Vagina (tissue), 2 donors: ENCODE measurements at regions not wholly inside any gene's neighbourhood (a gene's known extent, or its start where the extent isn't known, plus 50 kb on each side); places are given as distances from the start of the nearest gene placed in this dataset.
"Not testable (repeated sequence)": the region's sequence is repeated elsewhere in the genome, so short reads cannot be mapped to it uniquely, and the experiment has no call there.

Experiments
- DNase-seq, 2 donors: peaks; one replicate each; pipeline ENCODE4 v3.0.0-alpha.2; 2017; ENCODE audit errors: extremely low spot score in 2 of 2
- H3K27ac ChIP-seq: fragments of 200-600 bp; sonication (generic); one replicate; pipeline ENCODE4 v1.5.1; 2019
- H3K27me3 ChIP-seq: fragments of 200-600 bp; sonication (generic); one replicate; pipeline ENCODE4 v1.5.1; 2019
- H3K36me3 ChIP-seq, 2 donors: fragments of 200-600 bp; sonication (generic); one replicate each; pipeline ENCODE4 v1.5.1; 2017 to 2019
- H3K4me1 ChIP-seq: fragments of 200-600 bp; sonication (generic); one replicate; pipeline ENCODE4 v1.5.1; 2019
- H3K4me3 ChIP-seq, 2 donors: fragments of 200-600 bp; sonication (generic); 1 replicate in 1 of 2; 2 replicates in 1 of 2; pipeline ENCODE4 v1.5.1; 2016 to 2019
- H3K9me3 ChIP-seq: fragments of 200-600 bp; sonication (generic); one replicate; pipeline ENCODE4 v1.5.1; 2019
- CTCF ChIP-seq, 3 experiments: fragments of 450-650 bp in 2 of 3; fragments of 200-600 bp in 1 of 3; sonication (generic) in 1 of 3; IDR thresholded peaks; one replicate each; pipeline ENCODE4 v1.5.1; 2017 to 2019; ENCODE audit warnings: antibody characterized with exemption in 3 of 3, mild to moderate bottlenecking in 2 of 3, moderate library complexity in 2 of 3
- POLR2A ChIP-seq, 2 donors: fragments of 450-650 bp; IDR thresholded peaks; one replicate each; pipeline ENCODE4 v1.6.1; 2017; ENCODE audit warnings: antibody characterized with exemption in 2 of 2, mild to moderate bottlenecking in 2 of 2, moderate library complexity in 2 of 2
- POLR2AphosphoS5 ChIP-seq, 2 donors: sonication (generic); formaldehyde crosslinking; IDR thresholded peaks; one replicate each; pipeline ENCODE4 v1.9.0; 2017; ENCODE audit warnings: antibody characterized with exemption in 2 of 2, mild to moderate bottlenecking in 2 of 2, low read depth in 1 of 2; ENCODE audit not compliant: insufficient read depth in 1 of 2
- intact Hi-C: fragments of 100-400 bp; cut with DNase I; formaldehyde crosslinking; loops from one replicate; pipeline ENCODE4 v1.15.1; 2023

DNA sequence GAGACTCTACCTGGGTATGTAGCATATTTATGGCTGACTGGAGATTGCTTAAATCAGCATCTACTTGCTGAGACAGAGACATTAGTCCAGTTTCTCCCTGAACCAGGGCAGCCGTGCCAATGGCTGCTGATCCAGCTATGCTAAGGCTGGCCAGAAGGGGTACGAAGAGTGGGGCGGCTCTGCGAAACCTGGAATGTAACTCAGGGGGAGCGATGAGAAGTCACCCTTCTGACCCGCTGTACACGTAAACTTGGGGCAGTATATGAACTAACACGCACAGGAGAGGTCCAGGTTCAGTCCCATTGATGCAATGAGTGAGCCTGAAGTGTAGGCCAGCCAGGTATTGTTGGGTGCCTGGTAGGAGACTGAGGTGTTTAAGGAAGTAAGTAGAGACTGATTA, 73.7 kb downstream of the PRR15 start:
- TF ChIP-seq CTCF (IDR thresholded peaks at IDR 0.05) (no peak), POLR2A (IDR thresholded peaks at IDR 0.05) (no peak), POLR2AphosphoS5 (IDR thresholded peaks at IDR 0.05; ENCODE audit: insufficient read depth in 1 of 2, low read depth in 1 of 2) (no peak)
- no peaks in the 10 kb centered on the region for H3K9me3 ChIP-seq
- peaks cover 7% of the 10 kb centered on the region for H3K4me1 ChIP-seq
- H3K36me3 ChIP-seq = no peaks in the 10 kb centered on the region
- no peak for DNase-seq
- no peak overlapping the region for H3K27ac ChIP-seq
- H3K27me3 ChIP-seq = no peaks in the 10 kb centered on the region
- no peak overlapping the region for H3K4me3 ChIP-seq
- intact Hi-C loops = no loop called here

DNA sequence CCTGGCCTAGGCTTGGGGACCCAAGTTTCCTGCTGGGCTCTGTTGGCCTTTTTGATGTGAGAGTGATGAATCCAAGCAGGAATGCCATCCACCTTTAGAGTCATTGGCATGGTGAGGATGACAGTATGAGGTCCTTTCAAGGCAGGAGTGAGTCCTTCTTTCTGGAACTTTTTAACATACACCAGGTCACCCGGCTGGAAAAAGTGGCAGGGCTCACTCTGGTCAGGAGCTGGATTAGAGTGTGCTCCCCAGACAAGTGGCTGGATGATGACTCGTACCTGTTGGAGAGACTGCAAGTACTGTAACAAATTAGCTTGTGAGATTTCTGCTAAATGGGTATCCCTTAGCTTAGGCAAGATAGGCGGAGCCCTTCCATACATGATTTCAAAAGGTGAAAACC, 75.2 kb downstream of the PRR15 start:
- H3K4me3 ChIP-seq, intact Hi-C loops, H3K27ac ChIP-seq, DNase-seq, H3K36me3 ChIP-seq, H3K4me1 ChIP-seq, H3K27me3 ChIP-seq, H3K9me3 ChIP-seq: not testable (repeated sequence)

DNA sequence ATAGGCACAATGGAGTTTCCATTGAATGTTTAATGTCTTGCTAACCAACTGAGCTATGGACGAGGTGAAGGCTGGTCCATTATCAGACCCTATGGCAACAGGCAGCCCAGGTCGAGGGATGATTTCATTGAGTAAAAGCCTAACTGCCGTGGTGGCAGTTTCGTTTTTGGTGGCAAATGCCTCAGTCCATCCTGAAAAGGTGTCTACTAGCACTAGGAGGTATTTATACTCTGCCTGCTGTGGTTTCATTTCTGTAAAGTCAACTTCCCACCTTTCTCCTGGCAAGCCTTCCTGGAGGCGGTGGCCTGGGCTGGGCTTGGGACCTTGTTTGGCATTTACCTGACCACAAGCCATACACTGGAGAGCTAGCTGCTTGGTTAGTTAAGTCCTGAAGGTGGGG, 75.8 kb downstream of the PRR15 start:
- Histone ChIP-seq H3K27me3 (no peaks in the 10 kb centered on the region), H3K4me3 (no peak overlapping the region), H3K4me1 (peaks cover 7% of the 10 kb centered on the region), H3K9me3 (no peaks in the 10 kb centered on the region), H3K27ac (no peak overlapping the region), H3K36me3 (no peaks in the 10 kb centered on the region)
- intact Hi-C loops = no loop called here
- TF ChIP-seq POLR2AphosphoS5 (IDR thresholded peaks at IDR 0.05; ENCODE audit: insufficient read depth in 1 of 2, low read depth in 1 of 2) = no peak
- TF ChIP-seq POLR2A (IDR thresholded peaks at IDR 0.05) = no peak
- no peak for TF ChIP-seq CTCF (IDR thresholded peaks at IDR 0.05)
- no peak for DNase-seq

DNA sequence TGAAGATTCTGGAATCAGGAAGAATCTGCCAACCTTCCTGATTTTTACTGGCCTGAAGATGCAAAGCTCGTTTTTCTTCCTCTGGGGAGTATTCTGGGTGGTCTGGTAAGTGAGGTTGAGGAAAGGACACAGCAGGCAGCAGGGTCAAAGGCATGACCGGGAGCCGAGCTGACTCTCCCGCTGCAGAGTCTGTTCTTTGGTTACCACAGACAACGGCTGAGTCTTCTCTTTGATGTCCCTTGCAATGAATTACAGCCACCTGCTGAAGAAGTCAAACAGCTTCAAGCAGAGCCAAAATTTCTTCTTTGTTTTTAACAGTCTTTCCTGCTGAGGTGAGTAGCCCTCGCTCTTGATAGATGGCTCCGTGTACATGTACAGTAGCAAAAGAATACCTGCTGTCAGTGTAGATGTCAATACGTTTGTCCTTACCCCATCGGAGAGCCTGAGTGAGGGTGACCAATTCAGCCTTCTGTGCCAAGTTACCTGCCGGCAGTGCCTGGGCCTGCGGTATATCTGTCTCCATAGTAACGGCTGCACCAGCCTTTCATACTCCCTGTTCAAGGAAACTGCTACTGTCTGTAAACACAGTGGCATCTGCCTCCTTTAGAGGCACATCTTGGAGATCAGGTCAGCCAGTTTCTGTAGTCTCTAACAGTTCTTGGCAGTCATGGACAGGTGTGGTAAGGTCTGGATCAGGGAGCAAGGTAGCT, 76.4 kb downstream of the PRR15 start:
- no peak overlapping the region for H3K4me3 ChIP-seq
- H3K36me3 ChIP-seq = no peaks in the 10 kb centered on the region
- H3K27ac ChIP-seq = no peak overlapping the region
- H3K4me1 ChIP-seq = peaks cover 5% of the 10 kb centered on the region
- no peaks in the 10 kb centered on the region for H3K27me3 ChIP-seq
- intact Hi-C loops = no loop called here
- no peak for DNase-seq
- TF ChIP-seq CTCF (IDR thresholded peaks at IDR 0.05) (no peak), POLR2AphosphoS5 (IDR thresholded peaks at IDR 0.05; ENCODE audit: insufficient read depth in 1 of 2, low read depth in 1 of 2) (no peak), POLR2A (IDR thresholded peaks at IDR 0.05) (no peak)
- H3K9me3 ChIP-seq = no peaks in the 10 kb centered on the region

DNA sequence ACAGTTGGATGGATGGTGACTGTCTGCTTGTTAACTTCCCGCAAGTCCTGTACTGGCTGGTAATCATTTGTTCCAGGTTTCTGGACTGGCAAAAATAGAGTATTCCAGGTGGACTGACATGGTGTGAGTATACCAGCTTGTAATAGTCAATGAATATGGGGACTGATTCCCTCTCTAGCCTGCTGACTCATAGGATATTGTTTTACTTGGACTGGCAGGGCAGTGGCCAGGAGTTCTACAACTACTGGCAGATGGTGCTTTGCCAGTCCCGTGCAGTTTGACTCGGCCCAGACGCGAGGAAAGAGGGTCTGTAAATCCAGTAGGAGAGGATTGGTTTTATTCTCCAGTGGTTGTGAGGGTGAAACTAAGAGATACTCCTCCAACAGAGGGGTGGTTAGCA, 78.0 kb downstream of the PRR15 start:
- no peaks in the 10 kb centered on the region for H3K9me3 ChIP-seq
- no peak overlapping the region for H3K4me3 ChIP-seq
- H3K36me3 ChIP-seq = no peaks in the 10 kb centered on the region
- no peak overlapping the region for H3K27ac ChIP-seq
- H3K4me1 ChIP-seq = no peaks in the 10 kb centered on the region
- no peaks in the 10 kb centered on the region for H3K27me3 ChIP-seq
- no peak for DNase-seq
- TF ChIP-seq POLR2AphosphoS5 (IDR thresholded peaks at IDR 0.05; ENCODE audit: insufficient read depth in 1 of 2, low read depth in 1 of 2) (no peak), POLR2A (IDR thresholded peaks at IDR 0.05) (no peak)
- intact Hi-C loops = no loop called here

DNA sequence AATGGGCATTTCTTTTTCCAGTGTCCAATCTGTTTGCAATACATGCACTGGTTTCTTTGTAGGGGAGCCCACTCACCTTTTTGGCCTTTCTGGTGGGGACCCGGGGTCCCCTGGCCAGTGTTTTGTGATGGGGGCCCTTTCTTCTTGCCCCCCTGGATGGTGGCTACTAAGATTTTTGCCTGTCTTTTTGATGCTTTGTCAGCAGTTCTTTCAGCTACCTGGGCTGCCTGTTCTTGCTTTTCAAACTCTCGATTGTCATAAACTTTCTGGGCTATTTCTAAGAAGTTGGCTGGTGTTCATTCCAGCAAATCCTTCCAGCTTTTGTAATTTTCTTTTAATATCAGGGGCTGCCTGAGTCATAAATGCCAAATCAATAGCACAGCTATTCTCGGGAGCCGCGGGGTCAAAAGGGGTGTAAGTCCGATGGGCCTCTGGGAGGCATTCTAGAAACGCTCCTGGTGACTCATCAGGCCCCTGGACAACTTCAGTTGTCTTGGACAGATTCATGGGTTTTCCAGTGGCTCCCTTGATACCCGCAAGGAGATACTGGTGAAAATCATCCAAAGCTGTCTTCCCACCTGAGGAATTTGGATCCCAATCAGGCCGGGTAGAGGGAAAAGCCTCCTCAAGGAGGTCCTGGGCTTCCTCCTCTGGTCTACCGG, 79.0 kb downstream of the PRR15 start:
- DNase-seq = no peak
- Histone ChIP-seq H3K9me3 (no peaks in the 10 kb centered on the region), H3K4me3 (no peak overlapping the region), H3K4me1 (no peaks in the 10 kb centered on the region), H3K36me3 (no peaks in the 10 kb centered on the region), H3K27ac (no peak overlapping the region), H3K27me3 (no peaks in the 10 kb centered on the region)
- intact Hi-C loops = no loop called here
- TF ChIP-seq POLR2AphosphoS5 (IDR thresholded peaks at IDR 0.05; ENCODE audit: insufficient read depth in 1 of 2, low read depth in 1 of 2) (no peak), CTCF (IDR thresholded peaks at IDR 0.05) (no peak), POLR2A (IDR thresholded peaks at IDR 0.05) (no peak)

GRCh38 chr7:29646116-29646515, 82.5 kb downstream of the PRR15 start:
- H3K9me3 ChIP-seq, H3K27me3 ChIP-seq, H3K27ac ChIP-seq, H3K36me3 ChIP-seq, DNase-seq, H3K4me1 ChIP-seq, intact Hi-C loops, H3K4me3 ChIP-seq: not testable (repeated sequence)
